Breast epithelium (tissue), 3 donors: ENCODE measurements at regions not wholly inside any gene's neighbourhood (a gene's known extent, or its start where the extent isn't known, plus 50 kb on each side); places are given as distances from the start of the nearest gene placed in this dataset.

Experiments used
- CTCF ChIP-seq, 3 donors: fragments of 450-650 bp; IDR thresholded peaks; one replicate each; pipeline ENCODE4 v1.5.1; 2016 to 2017; ENCODE audit warnings: antibody characterized with exemption in 3 of 3, mild to moderate bottlenecking in 3 of 3, moderate library complexity in 3 of 3
- POLR2A ChIP-seq: fragments of 450-650 bp; IDR thresholded peaks from one replicate; pipeline ENCODE4 v1.6.1; 2016; ENCODE audit warnings: antibody characterized with exemption, mild to moderate bottlenecking, moderate library complexity

GRCh38 chr13:65103351-65103750 lies 2126.8 kb downstream of the PCDH9 start:
- TF ChIP-seq POLR2A (no peak), CTCF (IDR thresholded peaks at IDR 0.05) (no peak)
